Activated CD8-positive, alpha-beta memory T cell treated with anti-CD3 and anti-CD28 coated beads for 48 hours (primary cell): ENCODE measurements at regions not wholly inside any gene's neighbourhood (a gene's known extent, or its start where the extent isn't known, plus 50 kb on each side); places are given as distances from the start of the nearest gene placed in this dataset.

ENCODE experiments used
- DNase-seq, 3 experiments: peaks; one replicate each; pipeline ENCODE4 v3.0.0-alpha.2; 2020; ENCODE audit warnings: low read depth in 2 of 3, low spot score in 2 of 3

- DNase-seq = no peak
Measured at GRCh38 chrX:20481632-20482031, 214.9 kb upstream of the RPS6KA3 start.

- DNase-seq = no peak
Measured at GRCh38 chrX:20479896-20480295, 213.2 kb upstream of the RPS6KA3 start.

- DNase-seq = no peak
Measured at GRCh38 chrX:20479048-20479447, 212.3 kb upstream of the RPS6KA3 start.

- DNase-seq = no peak
Measured at GRCh38 chrX:20477836-20478524, 211.3 kb upstream of the RPS6KA3 start.

- no peak for DNase-seq
Measured at GRCh38 chrX:20477219-20477618, 210.5 kb upstream of the RPS6KA3 start.

- no peak for DNase-seq
Measured at GRCh38 chrX:20472620-20473258, 206.0 kb upstream of the RPS6KA3 start.

GRCh38 chrX:20472148-20472547 lies 205.4 kb upstream of the RPS6KA3 start:
- DNase-seq = no peak

- DNase-seq = no peak
Measured at GRCh38 chrX:20471483-20471882, 204.8 kb upstream of the RPS6KA3 start.

GRCh38 chrX:20463296-20464075 lies 196.8 kb upstream of the RPS6KA3 start:
- no peak for DNase-seq

GRCh38 chrX:20461576-20461975 lies 194.9 kb upstream of the RPS6KA3 start:
- no peak for DNase-seq

GRCh38 chrX:20461002-20461401 lies 194.3 kb upstream of the RPS6KA3 start:
- DNase-seq = no peak

- DNase-seq = no peak
Measured at GRCh38 chrX:20459410-20460350, 193.0 kb upstream of the RPS6KA3 start.

GRCh38 chrX:20456971-20457370 lies 190.3 kb upstream of the RPS6KA3 start:
- no peak for DNase-seq

GRCh38 chrX:20455001-20455400 lies 188.3 kb upstream of the RPS6KA3 start:
- no peak for DNase-seq

GRCh38 chrX:20454117-20454516 lies 187.4 kb upstream of the RPS6KA3 start:
- no peak for DNase-seq

GRCh38 chrX:20452487-20452886 lies 185.8 kb upstream of the RPS6KA3 start:
- DNase-seq = no peak

GRCh38 chrX:20451929-20452328 lies 185.2 kb upstream of the RPS6KA3 start:
- DNase-seq = no peak

- DNase-seq = no peak
Measured at GRCh38 chrX:20445109-20445508, 178.4 kb upstream of the RPS6KA3 start.

GRCh38 chrX:20442597-20442996 lies 175.9 kb upstream of the RPS6KA3 start:
- peak; percentile 43 to 76 (median 46) for DNase-seq

- DNase-seq = no peak
Measured at GRCh38 chrX:20441123-20441522, 174.4 kb upstream of the RPS6KA3 start.

GRCh38 chrX:20438871-20439526 lies 172.3 kb upstream of the RPS6KA3 start:
- no peak for DNase-seq
